ENCODE measurements at regions not wholly inside any gene's neighbourhood (a gene's known extent, or its start where the extent isn't known, plus 50 kb on each side); places are given as distances from the start of the nearest gene placed in this dataset.

DNA sequence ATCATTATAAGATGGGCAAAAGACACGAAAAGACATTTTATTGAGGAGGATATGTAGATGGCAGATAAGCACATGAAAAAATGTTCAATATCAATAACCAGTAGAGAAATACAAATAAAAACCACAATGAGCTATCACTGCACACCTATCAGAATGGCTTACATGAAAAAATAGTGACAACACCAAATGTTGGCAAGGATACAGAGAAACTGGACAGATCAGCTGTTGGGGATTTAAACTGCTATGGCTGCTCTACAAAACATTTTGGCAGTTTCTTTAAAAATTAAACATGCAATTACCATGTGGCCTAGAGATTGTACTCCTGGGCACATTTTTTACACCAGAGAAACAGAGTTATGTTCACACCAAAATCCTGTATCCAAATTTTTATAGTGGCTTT lies 172.7 kb upstream of the TENT5A start:
- TF ChIP-seq, protein P1, sequence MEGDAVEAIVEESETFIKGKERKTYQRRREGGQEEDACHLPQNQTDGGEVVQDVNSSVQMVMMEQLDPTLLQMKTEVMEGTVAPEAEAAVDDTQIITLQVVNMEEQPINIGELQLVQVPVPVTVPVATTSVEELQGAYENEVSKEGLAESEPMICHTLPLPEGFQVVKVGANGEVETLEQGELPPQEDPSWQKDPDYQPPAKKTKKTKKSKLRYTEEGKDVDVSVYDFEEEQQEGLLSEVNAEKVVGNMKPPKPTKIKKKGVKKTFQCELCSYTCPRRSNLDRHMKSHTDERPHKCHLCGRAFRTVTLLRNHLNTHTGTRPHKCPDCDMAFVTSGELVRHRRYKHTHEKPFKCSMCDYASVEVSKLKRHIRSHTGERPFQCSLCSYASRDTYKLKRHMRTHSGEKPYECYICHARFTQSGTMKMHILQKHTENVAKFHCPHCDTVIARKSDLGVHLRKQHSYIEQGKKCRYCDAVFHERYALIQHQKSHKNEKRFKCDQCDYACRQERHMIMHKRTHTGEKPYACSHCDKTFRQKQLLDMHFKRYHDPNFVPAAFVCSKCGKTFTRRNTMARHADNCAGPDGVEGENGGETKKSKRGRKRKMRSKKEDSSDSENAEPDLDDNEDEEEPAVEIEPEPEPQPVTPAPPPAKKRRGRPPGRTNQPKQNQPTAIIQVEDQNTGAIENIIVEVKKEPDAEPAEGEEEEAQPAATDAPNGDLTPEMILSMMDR (IDR thresholded peaks at IDR 0.05) = no peak
- no peak for TF ChIP-seq POLR2A (IDR thresholded peaks at IDR 0.05)
